ENCODE measurements at regions not wholly inside any gene's neighbourhood (a gene's known extent, or its start where the extent isn't known, plus 50 kb on each side); places are given as distances from the start of the nearest gene placed in this dataset.

GRCh38 chr21:18630446-18630845, 226.9 kb upstream of the TMPRSS15 start:
- TF ChIP-seq, protein P1, sequence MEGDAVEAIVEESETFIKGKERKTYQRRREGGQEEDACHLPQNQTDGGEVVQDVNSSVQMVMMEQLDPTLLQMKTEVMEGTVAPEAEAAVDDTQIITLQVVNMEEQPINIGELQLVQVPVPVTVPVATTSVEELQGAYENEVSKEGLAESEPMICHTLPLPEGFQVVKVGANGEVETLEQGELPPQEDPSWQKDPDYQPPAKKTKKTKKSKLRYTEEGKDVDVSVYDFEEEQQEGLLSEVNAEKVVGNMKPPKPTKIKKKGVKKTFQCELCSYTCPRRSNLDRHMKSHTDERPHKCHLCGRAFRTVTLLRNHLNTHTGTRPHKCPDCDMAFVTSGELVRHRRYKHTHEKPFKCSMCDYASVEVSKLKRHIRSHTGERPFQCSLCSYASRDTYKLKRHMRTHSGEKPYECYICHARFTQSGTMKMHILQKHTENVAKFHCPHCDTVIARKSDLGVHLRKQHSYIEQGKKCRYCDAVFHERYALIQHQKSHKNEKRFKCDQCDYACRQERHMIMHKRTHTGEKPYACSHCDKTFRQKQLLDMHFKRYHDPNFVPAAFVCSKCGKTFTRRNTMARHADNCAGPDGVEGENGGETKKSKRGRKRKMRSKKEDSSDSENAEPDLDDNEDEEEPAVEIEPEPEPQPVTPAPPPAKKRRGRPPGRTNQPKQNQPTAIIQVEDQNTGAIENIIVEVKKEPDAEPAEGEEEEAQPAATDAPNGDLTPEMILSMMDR (conservative IDR thresholded peaks at IDR 0.05 in 1 of 2, IDR thresholded peaks at IDR 0.05 in 1 of 2; ENCODE audit: extremely low read depth in 1 of 2, insufficient read depth in 1 of 2, low read depth in 1 of 2, low read length in 2 of 2): no peak
- TF ChIP-seq EZH2 (IDR thresholded peaks at IDR 0.05; ENCODE audit: borderline replicate concordance, low read length): no peak

Data from mammary epithelial cell (primary cell).